ENCODE measurements at regions not wholly inside any gene's neighbourhood (a gene's known extent, or its start where the extent isn't known, plus 50 kb on each side); places are given as distances from the start of the nearest gene placed in this dataset.

GRCh38 chr4:53852343-53852742 is 212.1 kb downstream of the CHIC2 start:
- TF ChIP-seq POLR2AphosphoS5 (IDR thresholded peaks at IDR 0.05; ENCODE audit: low read depth, low read length): no peak
- TF ChIP-seq POLR2A (IDR thresholded peaks at IDR 0.05; ENCODE audit: low read depth, low read length): no peak
- TF ChIP-seq TAF1 (IDR thresholded peaks at IDR 0.05; ENCODE audit: low read depth, low read length): no peak
- TF ChIP-seq PAX5 (IDR thresholded peaks at IDR 0.05; ENCODE audit: insufficient read depth, low read length, severe bottlenecking): no peak
- TF ChIP-seq POU2F2 (IDR thresholded peaks at IDR 0.05; ENCODE audit: low read depth, low read length): no peak
- no peak for TF ChIP-seq SPI1 (IDR thresholded peaks at IDR 0.05; ENCODE audit: low read depth, low read length)
